LoVo (cell line): ENCODE measurements at regions not wholly inside any gene's neighbourhood (a gene's known extent, or its start where the extent isn't known, plus 50 kb on each side); places are given as distances from the start of the nearest gene placed in this dataset.

Source experiments
- DNase-seq: peaks from one replicate; pipeline ENCODE4 v3.0.0-alpha.2; 2016; ENCODE audit warnings: low spot score

- DNase-seq, result no peak
Measured at GRCh38 chr1:22221233-22221780, 78.4 kb upstream of the WNT4 start.

- no peak for DNase-seq
Measured at GRCh38 chr1:22222723-22223122, 79.8 kb upstream of the WNT4 start.

DNA sequence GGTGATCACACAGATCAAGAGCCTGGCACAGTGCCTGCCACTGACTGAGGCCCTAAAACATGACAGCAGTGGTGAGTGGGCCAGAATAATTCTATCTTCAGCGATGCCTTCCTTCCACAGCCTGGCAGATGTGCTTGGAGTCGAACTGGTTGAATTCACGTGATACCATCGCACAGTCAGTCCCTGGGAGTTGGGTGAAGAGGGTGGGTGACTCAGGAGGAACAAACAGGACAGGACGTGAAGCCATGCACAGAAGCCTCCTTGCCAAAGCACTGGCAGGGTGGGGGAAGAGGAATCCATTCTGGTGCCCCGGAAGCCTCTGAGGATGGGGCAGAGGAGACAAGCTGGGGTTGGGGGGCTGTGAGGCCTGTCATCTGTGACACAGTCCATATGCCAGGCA, 80.3 kb upstream of the WNT4 start:
- no peak for DNase-seq

DNA sequence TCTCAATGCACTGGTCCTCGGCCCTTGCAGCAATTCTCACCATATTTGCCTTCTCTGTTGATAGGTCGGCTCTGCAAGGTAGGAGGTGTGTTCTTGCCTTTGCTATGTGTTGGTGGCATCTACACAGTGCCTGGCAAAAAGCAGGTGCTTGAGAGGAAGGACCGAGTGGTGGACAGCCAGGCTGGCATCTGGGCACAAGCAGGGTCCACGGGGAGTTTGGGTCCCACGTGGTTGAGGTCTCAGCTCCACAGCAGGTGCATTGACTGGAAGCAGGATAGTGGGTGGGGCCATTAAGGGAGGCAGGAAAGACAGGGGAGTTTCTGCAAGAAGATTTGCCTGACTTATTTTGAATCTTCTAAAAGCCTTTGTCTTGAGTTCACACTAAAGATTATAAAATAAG, 81.2 kb upstream of the WNT4 start:
- no peak for DNase-seq

DNA sequence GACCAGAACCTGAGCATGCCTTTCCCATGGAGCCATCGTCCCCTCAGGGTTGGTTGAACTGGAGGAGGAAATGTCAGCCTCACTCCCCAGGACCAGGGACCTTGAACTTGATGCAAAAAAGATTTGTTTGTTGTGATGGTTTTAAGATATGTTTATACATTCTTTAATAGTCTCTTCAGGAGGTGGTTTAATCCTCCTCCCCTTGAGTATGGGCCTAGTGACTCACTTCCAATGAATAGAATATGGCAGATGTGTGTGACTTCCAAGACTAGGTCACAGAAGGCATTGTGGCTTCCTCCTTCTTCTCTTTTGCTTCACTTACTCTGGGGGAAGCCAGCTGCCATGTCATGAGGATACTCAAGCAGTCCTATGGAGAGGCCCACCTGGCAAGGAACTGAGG, 81.7 kb upstream of the WNT4 start:
- no peak for DNase-seq

DNA sequence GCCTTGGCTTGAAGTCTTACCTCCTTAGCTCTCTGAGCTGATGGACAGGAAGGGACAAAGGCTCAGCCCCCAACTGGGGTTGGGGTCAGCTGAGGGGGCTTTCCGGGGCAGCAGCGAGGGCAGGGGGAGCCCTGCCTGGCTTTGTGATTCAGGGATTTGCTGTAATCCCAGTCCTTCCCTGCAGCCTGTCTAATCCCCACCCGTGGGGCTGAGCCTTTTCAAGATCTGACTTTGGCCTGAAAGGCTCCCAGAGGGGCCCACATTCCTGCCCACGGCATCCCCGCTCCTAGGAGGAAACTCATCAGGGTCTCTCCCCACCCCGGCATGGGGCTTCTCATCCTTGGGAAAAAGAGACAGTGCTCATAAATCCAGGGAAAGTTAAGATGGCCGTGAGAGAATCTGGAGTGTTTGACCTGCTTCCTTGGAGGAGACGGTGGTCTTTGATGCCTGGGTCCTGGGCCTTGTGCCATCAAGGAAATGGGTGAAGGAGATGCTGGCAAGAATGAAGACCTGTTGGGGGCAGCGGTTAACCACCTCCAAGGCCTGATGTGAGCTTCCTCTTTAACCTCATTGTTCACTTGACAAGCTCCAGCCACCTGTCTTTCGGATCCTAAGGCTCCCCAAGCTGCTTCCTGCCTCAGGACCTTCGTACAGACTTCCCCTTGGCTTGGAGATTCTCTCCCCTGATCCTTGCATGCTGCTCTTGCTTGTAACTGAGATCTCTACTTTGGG, 83.1 kb upstream of the WNT4 start:
- no peak for DNase-seq

GRCh38 chr1:22228074-22228473, 85.2 kb upstream of the WNT4 start:
- no peak for DNase-seq

DNA sequence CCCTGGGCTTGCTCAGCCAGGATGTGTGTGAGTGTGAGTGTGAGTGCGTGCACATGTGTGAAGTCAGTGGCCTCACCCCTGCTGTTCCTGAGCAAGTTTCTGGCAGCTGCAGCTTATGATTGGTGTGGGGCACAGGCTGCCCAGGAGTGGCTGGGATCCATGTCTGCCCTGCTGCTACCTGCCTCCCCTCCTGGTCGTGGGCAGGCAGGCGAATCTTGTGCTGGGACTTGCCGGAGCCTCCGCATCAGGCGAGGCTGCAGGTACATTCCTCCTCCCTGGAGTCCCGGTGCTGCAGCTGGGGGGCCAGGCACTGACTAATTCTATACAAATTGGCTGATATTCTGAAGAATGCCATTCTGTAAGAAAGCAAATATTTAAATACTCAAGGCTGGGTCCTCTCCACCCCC, 85.6 kb upstream of the WNT4 start:
- no peak for DNase-seq

DNA sequence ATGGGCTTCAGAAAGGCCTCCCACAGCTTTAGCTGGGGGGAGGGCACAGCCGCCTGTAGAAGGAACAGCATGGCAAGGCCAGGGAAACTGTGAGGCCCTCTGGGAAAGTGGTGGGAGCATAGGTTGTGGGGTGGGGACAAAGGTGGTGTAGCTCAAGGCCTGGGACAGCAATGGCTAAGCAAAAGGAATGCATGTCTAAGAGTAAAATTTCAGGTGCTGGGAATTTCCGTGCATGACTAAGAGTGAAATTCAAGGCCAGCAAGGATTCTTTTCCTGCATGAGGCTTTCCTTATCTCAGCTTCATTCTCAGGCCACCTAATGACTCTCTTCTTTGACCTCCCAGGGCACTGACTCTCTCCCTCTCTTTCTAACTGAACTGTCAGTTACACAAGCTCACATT, 86.5 kb upstream of the WNT4 start:
- no peak for DNase-seq

DNA sequence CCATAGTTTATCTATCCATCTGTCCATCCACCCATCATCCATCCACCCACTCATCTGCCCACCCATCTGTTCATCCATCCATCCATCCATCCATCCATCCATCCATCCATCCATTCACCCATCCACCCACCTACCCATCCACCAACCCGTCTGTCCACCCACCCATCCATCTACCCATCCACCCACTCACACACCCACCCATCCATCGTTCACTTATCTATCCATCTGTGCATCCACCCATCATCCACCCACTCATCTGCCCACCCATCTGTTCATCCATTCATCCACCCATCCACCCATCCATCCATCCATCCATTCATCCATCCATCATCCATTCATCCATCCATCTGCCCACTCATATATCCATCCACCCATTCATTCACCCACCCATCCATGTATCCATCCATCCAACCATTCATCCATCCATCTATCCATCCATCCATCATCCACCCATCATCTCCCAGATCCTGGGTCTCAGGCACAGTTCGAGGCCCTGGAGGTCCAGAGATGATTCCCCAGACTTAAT, 88.2 kb upstream of the WNT4 start:
- DNase-seq, result no peak

GRCh38 chr1:22231995-22232690, 89.2 kb upstream of the WNT4 start:
- DNase-seq, result no peak

GRCh38 chr1:22233222-22233621, 90.3 kb upstream of the WNT4 start:
- no peak for DNase-seq

DNA sequence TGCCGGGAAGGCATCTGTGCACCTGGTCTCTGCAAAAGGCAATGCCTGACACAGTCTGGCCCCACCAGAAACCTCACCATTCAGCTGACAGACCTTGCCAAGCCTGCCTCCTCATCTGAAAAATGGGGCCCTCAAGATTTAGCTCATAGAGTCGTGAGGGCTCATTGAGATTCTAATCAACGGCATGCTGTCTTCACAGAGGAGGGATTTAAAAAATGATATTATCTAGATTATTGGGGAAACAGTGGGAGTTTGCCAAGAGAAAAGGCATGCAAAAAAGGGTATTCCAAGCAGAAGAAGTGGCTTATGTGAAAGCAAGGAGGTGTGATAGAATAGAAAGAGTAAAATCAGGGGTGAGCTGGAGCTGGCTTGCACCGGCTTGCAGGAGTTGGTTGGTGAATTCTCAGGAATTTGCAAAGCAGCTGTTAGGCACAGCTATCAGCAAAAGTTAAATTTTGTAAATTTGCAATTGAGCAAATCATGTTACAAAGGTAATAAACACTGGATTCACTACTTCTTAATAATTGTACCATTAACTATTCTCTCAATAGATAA, 91.7 kb upstream of the WNT4 start:
- no peak for DNase-seq

DNA sequence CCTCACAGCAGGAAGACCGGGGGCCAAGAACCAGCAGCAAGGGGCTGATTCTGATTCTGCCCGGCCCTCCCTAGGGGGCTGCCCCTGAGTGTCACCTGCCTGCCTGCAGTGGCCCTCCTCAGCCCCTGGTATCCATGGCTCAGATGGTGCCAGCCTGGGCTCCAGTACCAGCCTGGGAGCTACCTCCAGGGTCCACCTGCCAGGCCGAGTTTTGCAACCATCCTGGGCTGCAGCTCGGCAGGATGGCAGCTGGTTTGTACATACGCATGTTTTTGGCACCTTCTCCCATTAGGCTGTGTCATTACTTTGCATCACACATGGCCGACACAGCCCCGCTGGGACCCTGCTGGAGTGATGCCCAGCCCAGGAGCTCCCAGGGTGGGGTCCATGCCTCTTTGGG, 93.3 kb upstream of the WNT4 start:
- DNase-seq, result no peak

GRCh38 chr1:22236900-22237299, 94.0 kb upstream of the WNT4 start:
- no peak for DNase-seq

- DNase-seq, result no peak
Measured at GRCh38 chr1:22237433-22238093, 94.7 kb upstream of the WNT4 start.

DNA sequence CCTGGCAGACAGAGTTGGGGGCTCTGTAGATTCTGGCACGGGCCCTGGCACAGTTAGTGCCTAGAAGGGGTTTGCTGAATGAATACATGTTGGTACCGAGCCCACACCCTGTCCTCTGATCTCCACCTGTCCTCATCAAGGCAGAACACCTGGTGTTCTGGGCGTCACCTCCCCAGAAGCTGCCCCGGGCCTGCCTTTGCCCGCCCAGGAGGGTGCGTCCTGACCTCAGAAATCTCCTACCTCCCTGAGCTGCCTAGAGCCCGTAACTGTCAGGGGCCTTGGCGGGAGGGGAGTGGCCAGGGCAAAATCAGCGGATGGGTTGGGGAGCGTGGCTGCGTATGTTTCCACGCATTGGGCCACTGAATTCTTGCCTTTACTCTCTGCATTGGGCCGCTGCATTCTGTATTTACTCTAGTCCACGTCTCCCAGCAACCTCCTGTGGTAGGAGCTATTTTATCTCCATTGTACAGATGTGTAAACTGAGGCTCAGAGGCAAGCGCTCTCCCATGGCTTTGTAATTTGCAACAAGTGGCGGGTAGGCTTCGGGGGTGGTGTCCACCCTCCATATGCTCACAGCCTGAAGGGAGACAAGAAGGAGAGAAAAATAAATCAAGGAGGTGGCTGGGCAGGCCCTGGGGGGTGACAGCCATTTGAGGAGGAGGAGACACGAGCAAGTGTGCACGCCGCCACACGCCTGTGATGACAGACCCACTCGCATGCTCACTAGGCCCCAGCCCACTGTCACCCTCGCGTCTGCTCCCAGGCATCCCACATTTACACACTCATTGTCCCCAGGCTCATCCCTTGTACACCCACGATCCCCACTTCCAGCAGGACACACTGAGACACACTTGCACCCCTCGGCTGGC, 95.7 kb upstream of the WNT4 start:
- DNase-seq, result no peak

DNA sequence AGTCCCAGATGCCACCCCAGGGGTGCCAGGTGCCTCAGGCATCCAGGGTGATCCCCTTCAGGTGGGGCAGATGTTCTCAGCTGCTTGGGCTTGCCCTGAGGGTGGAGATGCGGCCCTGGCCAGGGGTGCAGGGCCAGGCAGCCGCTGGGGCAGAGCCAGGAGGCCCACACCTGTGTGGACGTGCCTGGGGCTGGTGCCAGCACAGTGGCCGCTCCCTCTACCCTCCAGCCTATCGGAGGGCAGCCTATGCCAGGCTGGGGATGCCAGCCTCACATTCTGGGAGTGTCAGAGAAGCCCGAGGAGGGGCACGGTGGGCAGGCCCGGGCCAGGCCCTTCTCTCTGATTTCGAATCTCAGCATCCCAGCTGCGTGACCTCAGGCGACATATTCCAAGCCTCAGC, 96.5 kb upstream of the WNT4 start:
- DNase-seq, result no peak

DNA sequence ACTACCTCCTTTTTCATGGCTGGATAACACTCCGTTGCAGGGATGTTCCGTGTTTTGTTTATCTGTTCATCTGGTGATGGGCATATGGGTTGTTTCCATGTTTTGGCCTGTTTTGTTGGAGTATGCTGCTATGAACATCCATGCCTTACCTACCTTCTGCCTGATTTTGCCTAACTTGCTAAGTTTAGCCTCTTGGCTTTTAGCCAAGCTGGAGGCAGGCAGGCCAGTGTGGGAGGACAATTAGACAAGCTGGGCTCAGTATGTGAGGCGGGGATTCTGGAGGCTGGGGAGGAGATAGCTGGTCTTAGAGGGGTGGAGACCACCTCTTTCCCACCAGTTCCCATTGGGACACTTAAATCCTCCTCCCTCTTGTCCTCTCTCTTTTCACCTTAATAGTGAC, 98.4 kb upstream of the WNT4 start:
- no peak for DNase-seq

DNA sequence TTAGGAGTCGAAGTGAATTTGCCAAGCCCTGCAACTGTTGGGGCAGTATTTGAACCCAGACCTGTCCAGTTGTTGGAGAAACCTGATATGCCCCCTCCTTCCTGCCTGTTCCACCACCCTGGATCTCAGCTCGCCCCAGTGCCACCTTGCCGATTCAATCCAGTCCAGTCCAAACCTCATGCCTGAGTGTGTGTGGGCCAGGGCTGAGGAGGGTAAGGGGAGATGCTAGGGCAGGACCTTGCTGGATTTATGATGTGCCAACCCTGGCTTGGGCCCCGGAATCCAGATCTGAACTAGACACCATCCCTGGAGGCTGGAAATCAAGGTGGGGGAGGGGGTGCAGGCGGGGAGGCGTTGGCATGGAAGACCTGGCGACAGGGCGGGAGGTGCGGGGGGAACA, 98.9 kb upstream of the WNT4 start:
- no peak for DNase-seq

DNA sequence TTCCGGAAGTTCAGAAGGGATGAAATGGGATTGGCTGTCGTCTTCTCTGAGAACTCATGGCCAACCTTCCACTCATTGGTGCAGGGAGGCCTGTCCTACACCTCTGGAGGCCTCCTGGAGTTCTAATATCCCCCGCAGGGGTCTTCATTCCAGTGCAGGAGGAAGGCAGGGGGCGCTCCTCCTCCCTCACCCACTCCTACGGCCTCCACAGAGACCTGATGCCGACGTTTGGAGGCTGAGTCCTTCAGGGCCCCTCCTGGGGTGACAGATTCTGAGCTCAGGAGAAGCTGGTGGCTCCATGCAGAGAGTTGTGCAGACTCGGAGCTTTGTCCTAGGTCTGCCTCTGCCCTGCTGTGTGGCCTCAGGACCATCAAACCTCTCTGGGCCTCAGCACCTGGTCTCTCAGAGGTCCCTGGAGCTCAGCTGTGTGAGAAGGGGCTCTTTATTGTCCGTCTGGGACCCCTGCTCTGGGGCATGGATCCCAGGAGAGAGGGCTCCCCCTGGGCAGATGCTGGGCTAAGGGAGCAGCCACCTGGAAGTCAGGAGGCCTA, 102.3 kb upstream of the WNT4 start:
- DNase-seq, result no peak
